AG04450 (cell line): ENCODE measurements at regions not wholly inside any gene's neighbourhood (a gene's known extent, or its start where the extent isn't known, plus 50 kb on each side); places are given as distances from the start of the nearest gene placed in this dataset.

Source experiments
- CTCF ChIA-PET: fragments of 300-600, 350-600 bp; formaldehyde crosslinking; extraction: SDS; loops from one replicate; lab custom pipeline; 2022; ENCODE audit warnings: antibody characterized with exemption, inconsistent platforms; lab: Charles Lee
- POLR2A ChIA-PET: fragments of 350-600 bp; formaldehyde crosslinking; extraction: SDS; loops from one replicate; lab custom pipeline; 2021; ENCODE audit warnings: antibody characterized with exemption, inconsistent platforms; lab: Yijun Ruan, JAX
- DNase-seq: peaks from one replicate; pipeline ENCODE4 v3.0.0-alpha.2; 2011; ENCODE audit warnings: low read depth, low spot score
- H3K27ac ChIP-seq: one replicate; pipeline ENCODE4 v1.5.1; 2012; ENCODE audit warnings: low read depth, low read length, control low read depth
- H3K27me3 ChIP-seq: one replicate; pipeline ENCODE4 v1.6.0; 2012; ENCODE audit warnings: low read length; ENCODE audit not compliant: control insufficient read depth, insufficient read depth
- H3K4me3 ChIP-seq: 2 replicates; pipeline ENCODE4 v1.5.1; 2011; ENCODE audit warnings: mild to moderate bottlenecking, low read depth, low read length, control low read depth
- H3K9me3 ChIP-seq: 2 replicates; pipeline ENCODE4 v1.5.1; 2012; ENCODE audit warnings: low read length; ENCODE audit not compliant: control insufficient read depth, insufficient read depth
- CTCF ChIP-seq: IDR thresholded peaks from 2 replicates; pipeline ENCODE4 v1.5.1; 2011; ENCODE audit warnings: low read depth, low read length, control low read depth, inconsistent platforms

- H3K27me3 ChIP-seq = peaks cover 39% of the 10 kb centered on the region
- no peak overlapping the region for H3K27ac ChIP-seq
- TF ChIP-seq CTCF = no peak
- DNase-seq = no peak
- H3K4me3 ChIP-seq = no peak overlapping the region
- no peaks in the 10 kb centered on the region for H3K9me3 ChIP-seq
- CTCF ChIA-PET = no interaction called here
- POLR2A ChIA-PET = no interaction called here
Measured at GRCh38 chr16:65989861-65990604, 376.5 kb upstream of the CDH5 start.

- no peak for TF ChIP-seq CTCF
- ChIA-PET CTCF (no interaction called here), POLR2A (no interaction called here)
- Histone ChIP-seq H3K27ac (no peak overlapping the region), H3K27me3 (peaks cover 36% of the 10 kb centered on the region), H3K4me3 (no peak overlapping the region), H3K9me3 (no peaks in the 10 kb centered on the region)
- DNase-seq = no peak
Measured at GRCh38 chr16:65988024-65988595, 378.4 kb upstream of the CDH5 start.

GRCh38 chr16:65984296-65984695 lies 382.2 kb upstream of the CDH5 start:
- Histone ChIP-seq H3K27me3 (peaks cover 21% of the 10 kb centered on the region), H3K9me3 (no peaks in the 10 kb centered on the region), H3K27ac (no peak overlapping the region), H3K4me3 (no peak overlapping the region)
- CTCF ChIA-PET = no interaction called here
- POLR2A ChIA-PET = no interaction called here
- DNase-seq = no peak
- no peak for TF ChIP-seq CTCF

GRCh38 chr16:65981057-65981456 lies 385.4 kb upstream of the CDH5 start:
- ChIA-PET POLR2A (no interaction called here), CTCF (no interaction called here)
- Histone ChIP-seq H3K9me3 (no peaks in the 10 kb centered on the region), H3K4me3 (no peak overlapping the region), H3K27ac (no peak overlapping the region), H3K27me3 (peaks cover 1% of the 10 kb centered on the region)
- TF ChIP-seq CTCF = no peak
- DNase-seq = no peak

- peak; percentile 50 for DNase-seq
- TF ChIP-seq CTCF = no peak
- ChIA-PET CTCF (no interaction called here), POLR2A (no interaction called here)
- H3K27ac ChIP-seq = no peak overlapping the region
- H3K4me3 ChIP-seq = no peak overlapping the region
- H3K9me3 ChIP-seq = no peaks in the 10 kb centered on the region; the same call in 1 of the 2 replicates
- H3K27me3 ChIP-seq = no peaks in the 10 kb centered on the region
Measured at GRCh38 chr16:65975049-65975708, 391.3 kb upstream of the CDH5 start.
